GM23248 (cell line): ENCODE measurements at regions not wholly inside any gene's neighbourhood (a gene's known extent, or its start where the extent isn't known, plus 50 kb on each side); places are given as distances from the start of the nearest gene placed in this dataset.

Experiments
- DNase-seq: peaks from one replicate; pipeline ENCODE4 v3.0.0-alpha.2; 2015
- H2AFZ ChIP-seq: fragments of 200-600 bp; sonication (generic); 2 replicates; pipeline ENCODE4 v1.6.1; 2016; ENCODE audit warnings: antibody characterized with exemption
- H3F3A ChIP-seq: fragments of 200-600 bp; sonication (generic); 2 replicates; pipeline ENCODE4 v1.6.1; 2016; ENCODE audit warnings: mild to moderate bottlenecking, antibody characterized with exemption, mixed run types; ENCODE audit not compliant: insufficient read depth
- H3K27ac ChIP-seq: fragments of 200-600 bp; sonication (generic); 2 replicates; pipeline ENCODE4 v1.5.1; 2016; ENCODE audit warnings: mild to moderate bottlenecking
- H3K27me3 ChIP-seq: fragments of 200-600 bp; sonication (generic); replicated peaks from 2 replicates; pipeline ENCODE4 v1.6.1; 2016; ENCODE audit warnings: mild to moderate bottlenecking; ENCODE audit not compliant: insufficient read depth
- H3K36me3 ChIP-seq: fragments of 200-600 bp; sonication (generic); 2 replicates; pipeline ENCODE4 v1.6.1; 2016; ENCODE audit warnings: low read depth, mild to moderate bottlenecking
- H3K4me1 ChIP-seq: fragments of 200-600 bp; sonication (generic); 2 replicates; pipeline ENCODE4 v1.6.1; 2016; ENCODE audit warnings: mild to moderate bottlenecking; ENCODE audit not compliant: insufficient read depth
- H3K4me2 ChIP-seq: fragments of 200-600 bp; sonication (generic); one replicate; pipeline ENCODE4 v1.6.1; 2016; ENCODE audit warnings: mild to moderate bottlenecking; ENCODE audit not compliant: unreplicated experiment
- H3K4me3 ChIP-seq: fragments of 200-600 bp; sonication (generic); 2 replicates; pipeline ENCODE4 v1.5.1; 2016; ENCODE audit warnings: mild to moderate bottlenecking
- H3K79me2 ChIP-seq: fragments of 200-600 bp; sonication (generic); 2 replicates; pipeline ENCODE4 v1.6.1; 2016; ENCODE audit warnings: mild to moderate bottlenecking; ENCODE audit not compliant: insufficient read depth
- H3K9ac ChIP-seq: fragments of 200-600 bp; sonication (generic); 2 replicates; pipeline ENCODE4 v1.6.1; 2016; ENCODE audit warnings: mild to moderate bottlenecking
- H3K9me2 ChIP-seq: fragments of 200-600 bp; sonication (generic); 2 replicates; pipeline ENCODE4 v1.6.1; 2016; ENCODE audit warnings: mixed run types, mild to moderate bottlenecking, moderate library complexity; ENCODE audit not compliant: insufficient read depth
- H3K9me3 ChIP-seq: fragments of 200-600 bp; sonication (generic); one replicate; pipeline ENCODE4 v1.6.1; 2017; ENCODE audit warnings: low read depth
- H4K20me1 ChIP-seq: fragments of 200-600 bp; sonication (generic); 2 replicates; pipeline ENCODE4 v1.6.0; 2016; ENCODE audit not compliant: insufficient read depth
- EZH2 ChIP-seq: fragments of 200-600 bp; sonication (generic); IDR thresholded peaks from 2 replicates; pipeline ENCODE4 v1.6.1; 2018; ENCODE audit warnings: antibody characterized with exemption, mild to moderate bottlenecking; ENCODE audit not compliant: insufficient read depth, poor library complexity, severe bottlenecking
- EZH2phosphoT487 ChIP-seq: fragments of 200-600 bp; sonication (generic); IDR thresholded peaks from 2 replicates; pipeline ENCODE4 v1.6.1; 2018; ENCODE audit warnings: antibody characterized with exemption, moderate library complexity, mild to moderate bottlenecking, low read depth; ENCODE audit not compliant: insufficient read depth
- WGBS, 2 experiments: methylation state at CpG; one replicate each; pipeline ENCODE4 v1.1.6; 2015 to 2017; ENCODE audit warnings: low lambda C conversion rate in 2 of 2, low coverage in 1 of 2; ENCODE audit errors: missing lambda C conversion rate in 2 of 2; 5-methylcytosine and 5-hydroxymethylcytosine counted together
- in situ Hi-C: fragments of 300-500 bp; cut with MboI; formaldehyde crosslinking; loops from 2 replicates; pipeline ENCODE4 v1.15.0; 2020

DNA sequence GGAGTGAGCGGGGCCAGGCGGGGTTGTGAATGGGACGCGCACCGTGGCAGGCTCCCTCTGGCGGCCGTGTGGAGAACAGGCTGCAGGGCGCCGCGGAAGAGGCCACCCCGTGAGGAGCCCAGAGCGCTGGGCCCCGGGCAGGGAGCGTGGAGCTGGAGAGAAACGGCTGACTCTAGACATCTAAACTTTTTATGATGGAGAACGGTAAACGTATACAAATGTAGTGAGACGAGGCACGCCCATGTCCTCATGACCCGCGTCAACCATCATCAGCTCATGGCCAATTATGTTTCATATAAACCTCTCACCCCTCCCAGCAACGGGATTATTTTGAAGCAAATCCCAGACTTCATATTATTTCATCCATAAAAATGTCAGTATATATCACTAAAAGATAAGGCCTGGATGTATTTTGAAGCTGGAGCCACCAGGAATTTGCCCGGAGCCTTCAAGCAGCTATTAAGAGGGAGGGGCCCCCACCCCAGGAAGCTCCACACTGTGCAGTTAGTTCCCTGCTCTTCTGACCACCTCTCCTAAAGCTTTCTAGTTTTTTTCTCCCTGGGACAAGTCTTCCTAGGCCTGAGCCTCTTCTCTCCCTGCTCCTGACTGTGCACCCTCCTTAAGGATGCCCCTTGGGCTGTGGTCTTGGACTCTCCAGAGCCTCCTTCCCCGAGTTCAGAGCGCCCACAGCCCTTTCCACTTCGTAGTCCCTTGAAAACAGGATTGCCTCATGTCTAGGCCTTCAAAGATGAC is 149.5 kb downstream of the SMAD6 start:
- Histone ChIP-seq H3K36me3 (no peaks in the 10 kb centered on the region), H3K9me3 (no peaks in the 10 kb centered on the region), H2AFZ (peak overlapping the region; percentile 62), H3K9me2 (no peaks in the 10 kb centered on the region), H3F3A (0 out of 2 replicates have a peak, but pooled peaks cover 5% of the 10 kb centered on the region), H3K27me3 (no peaks in the 10 kb centered on the region), H3K79me2 (peaks cover 48% of the 10 kb centered on the region), H3K4me2 (peak overlapping the region; percentile 51), H4K20me1 (no peaks in the 10 kb centered on the region), H3K4me3 (no peak overlapping the region), H3K27ac (peak overlapping the region; percentile 54), H3K9ac (peak overlapping the region; percentile 64), H3K4me1 (peaks cover 20% of the 10 kb centered on the region)
- TF ChIP-seq EZH2phosphoT487 (no peak), EZH2 (no peak)
- WGBS, 2 experiments: 13 to 14% methylated on average over 26 of the region's 26 CpGs
- in situ Hi-C loops: no loop called here
- peak; percentile 93 for DNase-seq

DNA sequence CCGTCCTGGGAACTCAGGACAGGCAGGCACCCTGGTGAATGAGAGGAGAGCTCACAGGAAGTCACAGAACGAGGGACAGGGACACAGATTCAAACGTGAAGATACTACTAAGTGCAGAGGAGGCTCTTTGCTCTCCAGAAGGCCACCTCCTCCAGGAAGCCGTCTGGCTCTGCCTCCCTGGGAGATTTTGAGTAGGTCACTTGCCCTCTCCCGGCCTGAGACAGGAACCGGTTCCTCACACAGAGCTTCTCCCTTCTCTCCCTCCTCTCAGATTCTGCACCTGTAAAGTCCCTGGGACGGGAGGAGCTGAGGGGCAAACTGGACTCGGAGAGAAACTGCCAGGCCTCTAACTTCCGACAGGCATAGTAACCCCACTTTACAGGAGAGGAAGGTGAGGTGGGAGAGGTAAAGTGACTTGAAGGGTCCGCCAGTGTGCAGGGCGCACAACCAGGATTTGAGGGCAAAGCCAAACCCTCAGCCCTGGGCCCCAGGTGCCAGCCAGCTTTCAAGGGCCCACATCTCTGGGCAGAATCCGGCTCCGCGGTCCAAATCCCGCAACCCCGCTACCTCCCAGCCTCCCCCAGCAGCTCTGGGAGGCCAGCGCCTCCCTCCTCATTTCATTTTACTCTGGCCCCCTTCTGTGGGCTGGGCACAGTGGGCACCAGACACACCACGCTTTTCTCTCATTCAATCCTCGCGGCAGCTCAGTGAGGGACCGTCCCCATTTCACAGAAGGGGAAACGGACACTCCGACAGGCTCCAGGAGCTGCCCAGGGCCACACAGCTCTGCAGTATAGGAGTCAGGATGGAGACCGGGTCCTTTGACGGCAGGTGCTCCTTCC is 150.2 kb downstream of the SMAD6 start:
- Histone ChIP-seq H3K4me3 (no peak overlapping the region), H2AFZ (peak overlapping the region; percentile 62; the same call in 1 of the 2 replicates), H3K4me1 (peaks cover 20% of the 10 kb centered on the region), H3K27me3 (no peaks in the 10 kb centered on the region), H3K9me2 (no peaks in the 10 kb centered on the region), H3K27ac (peak overlapping the region; percentile 54), H3K9ac (peak overlapping the region; percentile 64; the same call in 1 of the 2 replicates), H3K9me3 (no peaks in the 10 kb centered on the region), H3F3A (0 out of 2 replicates have a peak, but pooled peaks cover 5% of the 10 kb centered on the region), H3K36me3 (no peaks in the 10 kb centered on the region), H3K79me2 (peaks cover 49% of the 10 kb centered on the region), H3K4me2 (no peak overlapping the region), H4K20me1 (no peaks in the 10 kb centered on the region)
- 92 to 94% methylated on average over 24 to 25 of the region's 25 CpGs for WGBS, 2 experiments
- in situ Hi-C loops: no loop called here
- TF ChIP-seq EZH2: no peak
- TF ChIP-seq EZH2phosphoT487: no peak
- no peak for DNase-seq

DNA sequence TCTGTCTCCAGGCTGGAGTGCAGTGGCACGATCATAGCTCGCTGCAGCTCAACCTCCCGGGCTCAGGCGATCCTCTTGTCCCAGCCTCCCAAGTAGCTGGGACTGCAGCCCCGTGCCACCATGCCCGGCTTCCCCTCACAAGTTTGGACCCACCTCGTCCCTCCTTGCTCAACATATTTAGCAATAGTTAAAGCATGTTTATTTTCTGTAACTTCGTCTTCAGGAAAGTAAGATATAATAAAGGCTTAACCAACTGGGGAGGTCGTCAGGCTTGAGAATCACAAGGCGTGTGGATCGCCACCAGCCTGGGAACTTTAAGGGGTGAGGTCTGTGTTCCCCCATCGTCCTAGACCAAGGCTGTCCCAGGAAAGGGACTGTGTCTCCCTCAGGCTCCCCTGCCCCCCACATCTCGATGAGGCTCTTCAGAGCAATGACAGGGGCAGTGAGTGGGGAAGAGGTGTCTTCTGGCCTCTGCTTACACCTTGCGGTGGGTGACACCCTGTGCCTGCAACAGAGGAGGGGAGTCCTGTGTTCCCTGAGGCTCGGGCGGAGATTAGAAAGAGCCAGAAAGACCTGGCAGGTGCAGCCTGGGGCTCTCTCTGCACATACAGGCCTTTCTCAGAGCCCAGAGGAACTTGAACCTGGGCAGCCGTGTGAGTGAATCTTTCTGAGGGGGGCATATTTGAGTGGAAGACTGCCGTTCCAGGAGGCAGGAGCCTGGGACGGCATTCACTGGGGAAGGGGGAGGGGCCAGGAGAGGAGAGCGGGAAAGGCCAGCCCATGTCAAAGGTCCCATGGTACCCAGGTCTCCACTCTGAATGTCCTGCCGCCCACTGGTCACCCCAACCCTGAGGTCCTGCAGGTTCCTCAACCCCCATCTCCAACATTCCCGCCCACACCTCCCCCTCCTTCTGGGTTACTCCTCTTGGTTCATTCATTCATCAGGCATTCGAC is 152.3 kb downstream of the SMAD6 start:
- no peak overlapping the region for H3K9ac ChIP-seq
- H3K79me2 ChIP-seq: peaks cover 45% of the 10 kb centered on the region
- H3K9me3 ChIP-seq: no peaks in the 10 kb centered on the region
- no peak overlapping the region for H3K27ac ChIP-seq
- H4K20me1 ChIP-seq: no peaks in the 10 kb centered on the region
- no peak overlapping the region for H3K4me2 ChIP-seq
- in situ Hi-C loops: no loop called here
- no peaks in the 10 kb centered on the region for H3K36me3 ChIP-seq
- peaks cover 29% of the 10 kb centered on the region for H3K4me1 ChIP-seq
- no peak overlapping the region for H3K4me3 ChIP-seq
- no peak for DNase-seq
- H3K27me3 ChIP-seq: no peaks in the 10 kb centered on the region
- H2AFZ ChIP-seq: no peak overlapping the region
- H3F3A ChIP-seq: peaks cover 13% of the 10 kb centered on the region; the same call in 1 of the 2 replicates
- no peak for TF ChIP-seq EZH2phosphoT487
- no peak for TF ChIP-seq EZH2
- no peaks in the 10 kb centered on the region for H3K9me2 ChIP-seq
- 88 to 89% methylated on average over 23 of the region's 23 CpGs for WGBS, 2 experiments

DNA sequence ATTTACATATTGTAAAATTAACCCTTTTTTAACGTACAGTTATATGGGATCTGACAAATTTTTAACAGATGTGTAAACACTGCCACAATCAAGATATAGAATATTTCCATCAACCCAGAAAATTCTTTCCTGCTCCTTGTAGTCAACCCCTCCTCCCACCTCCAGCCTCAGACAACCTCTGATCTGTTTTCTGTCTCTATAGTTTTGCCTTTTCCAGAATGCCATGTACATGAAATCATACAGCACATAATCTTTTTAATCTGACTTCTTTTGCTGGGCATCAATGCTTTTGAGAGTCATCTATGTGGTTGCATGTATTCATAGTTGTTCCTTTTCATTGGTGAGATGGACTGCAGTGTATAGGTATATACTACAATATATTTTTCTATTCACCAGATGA is 153.0 kb downstream of the SMAD6 start:
- H3K9ac ChIP-seq: no peak overlapping the region
- H3K27me3 ChIP-seq: no peaks in the 10 kb centered on the region
- no peaks in the 10 kb centered on the region for H3K36me3 ChIP-seq
- H3K9me3 ChIP-seq: no peaks in the 10 kb centered on the region
- peaks cover 20% of the 10 kb centered on the region for H3F3A ChIP-seq
- WGBS, 2 experiments: 88 to 95% methylated on average over 1 of the region's 1 CpG
- DNase-seq: peak; percentile 40
- H3K27ac ChIP-seq: no peak overlapping the region
- H3K4me2 ChIP-seq: no peak overlapping the region
- H3K4me1 ChIP-seq: peaks cover 36% of the 10 kb centered on the region
- H3K4me3 ChIP-seq: no peak overlapping the region
- TF ChIP-seq EZH2: no peak
- no peak for TF ChIP-seq EZH2phosphoT487
- H3K79me2 ChIP-seq: peaks cover 41% of the 10 kb centered on the region
- no peaks in the 10 kb centered on the region for H3K9me2 ChIP-seq
- no peaks in the 10 kb centered on the region for H4K20me1 ChIP-seq
- H2AFZ ChIP-seq: no peak overlapping the region
- in situ Hi-C loops: no loop called here
